Testis (tissue), 2 donors: ENCODE measurements at regions not wholly inside any gene's neighbourhood (a gene's known extent, or its start where the extent isn't known, plus 50 kb on each side); places are given as distances from the start of the nearest gene placed in this dataset.

ENCODE experiments used
- POLR2A ChIP-seq: fragments of 450-650 bp; IDR thresholded peaks from one replicate; pipeline ENCODE4 v1.6.1; 2017; ENCODE audit warnings: antibody characterized with exemption, mild to moderate bottlenecking, moderate library complexity
- TF ChIP-seq, protein P1 (sequence below), 3 experiments: fragments of 450-650 bp in 2 of 3; fragments of 200-600 bp in 1 of 3; sonication (generic) in 1 of 3; IDR thresholded peaks; one replicate each; pipeline ENCODE4 v1.5.1; 2016 to 2019; ENCODE audit warnings: antibody characterized with exemption in 3 of 3, mild to moderate bottlenecking in 2 of 3, moderate library complexity in 1 of 3

DNA sequence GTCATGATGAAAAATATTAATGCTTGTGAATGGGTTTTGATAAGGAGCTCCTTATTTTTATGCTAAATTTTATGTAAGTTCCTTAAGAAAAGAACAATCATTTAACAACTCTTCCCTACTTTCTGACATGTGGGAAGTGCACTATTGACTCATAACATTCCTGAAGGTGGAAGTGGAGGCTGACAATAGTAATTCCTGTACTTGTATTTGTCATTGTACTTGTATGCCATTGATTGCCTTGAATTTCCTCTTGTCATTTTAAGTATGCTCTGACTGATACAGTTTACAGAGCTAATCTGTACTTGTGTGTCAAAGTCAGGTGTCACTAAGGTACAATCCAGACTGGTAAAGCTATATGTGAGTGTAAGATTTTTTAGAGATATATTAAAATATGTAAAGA is 440.0 kb downstream of the SLC16A7 start:
- TF ChIP-seq, protein P1, sequence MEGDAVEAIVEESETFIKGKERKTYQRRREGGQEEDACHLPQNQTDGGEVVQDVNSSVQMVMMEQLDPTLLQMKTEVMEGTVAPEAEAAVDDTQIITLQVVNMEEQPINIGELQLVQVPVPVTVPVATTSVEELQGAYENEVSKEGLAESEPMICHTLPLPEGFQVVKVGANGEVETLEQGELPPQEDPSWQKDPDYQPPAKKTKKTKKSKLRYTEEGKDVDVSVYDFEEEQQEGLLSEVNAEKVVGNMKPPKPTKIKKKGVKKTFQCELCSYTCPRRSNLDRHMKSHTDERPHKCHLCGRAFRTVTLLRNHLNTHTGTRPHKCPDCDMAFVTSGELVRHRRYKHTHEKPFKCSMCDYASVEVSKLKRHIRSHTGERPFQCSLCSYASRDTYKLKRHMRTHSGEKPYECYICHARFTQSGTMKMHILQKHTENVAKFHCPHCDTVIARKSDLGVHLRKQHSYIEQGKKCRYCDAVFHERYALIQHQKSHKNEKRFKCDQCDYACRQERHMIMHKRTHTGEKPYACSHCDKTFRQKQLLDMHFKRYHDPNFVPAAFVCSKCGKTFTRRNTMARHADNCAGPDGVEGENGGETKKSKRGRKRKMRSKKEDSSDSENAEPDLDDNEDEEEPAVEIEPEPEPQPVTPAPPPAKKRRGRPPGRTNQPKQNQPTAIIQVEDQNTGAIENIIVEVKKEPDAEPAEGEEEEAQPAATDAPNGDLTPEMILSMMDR (IDR thresholded peaks at IDR 0.05) = no peak
- TF ChIP-seq POLR2A = no peak
